ENCODE measurements at regions not wholly inside any gene's neighbourhood (a gene's known extent, or its start where the extent isn't known, plus 50 kb on each side); places are given as distances from the start of the nearest gene placed in this dataset.
"Not testable (repeated sequence)": the region's sequence is repeated elsewhere in the genome, so short reads cannot be mapped to it uniquely, and the experiment has no call there.

- not testable (repeated sequence) for H3K9me3 ChIP-seq (ENCODE audit: control insufficient read depth, insufficient read depth, low read depth, low read length); H3K4me2 ChIP-seq (ENCODE audit: extremely low read depth, insufficient read depth, low read length); H3K4me3 ChIP-seq (replicated peaks in 1 of 4; ENCODE audit: control extremely low read depth in 1 of 4, insufficient read depth in 1 of 4, low read depth in 3 of 4, low read length in 4 of 4); H4K20me1 ChIP-seq (ENCODE audit: control insufficient read depth, extremely low read depth, insufficient read depth, low read length); H2AFZ ChIP-seq (ENCODE audit: low read length); H3K4me1 ChIP-seq (ENCODE audit: control insufficient read depth, extremely low read depth, insufficient read depth, low read length); H3K36me3 ChIP-seq (ENCODE audit: control insufficient read depth, insufficient read depth, low read length); H3K79me2 ChIP-seq (ENCODE audit: control insufficient read depth, insufficient read depth, low read length); DNase-seq (ENCODE audit: low read depth in 2 of 2); H3K27ac ChIP-seq (ENCODE audit: insufficient read depth, low read length); H3K27me3 ChIP-seq (ENCODE audit: control insufficient read depth, insufficient read depth, low read length); H3K9ac ChIP-seq (ENCODE audit: insufficient read depth, low read length)
These were observed 589.0 kb upstream of the DEFB115 start for GRCh38 chr20:30668418-30668817.

- H2AFZ ChIP-seq (ENCODE audit: low read length); H3K4me3 ChIP-seq (replicated peaks in 1 of 4; ENCODE audit: control extremely low read depth in 1 of 4, insufficient read depth in 1 of 4, low read depth in 3 of 4, low read length in 4 of 4); H3K79me2 ChIP-seq (ENCODE audit: control insufficient read depth, insufficient read depth, low read length); H3K4me2 ChIP-seq (ENCODE audit: extremely low read depth, insufficient read depth, low read length); H3K9me3 ChIP-seq (ENCODE audit: control insufficient read depth, insufficient read depth, low read depth, low read length); H3K27ac ChIP-seq (ENCODE audit: insufficient read depth, low read length); H3K4me1 ChIP-seq (ENCODE audit: control insufficient read depth, extremely low read depth, insufficient read depth, low read length); H3K27me3 ChIP-seq (ENCODE audit: control insufficient read depth, insufficient read depth, low read length); H3K9ac ChIP-seq (ENCODE audit: insufficient read depth, low read length); H4K20me1 ChIP-seq (ENCODE audit: control insufficient read depth, extremely low read depth, insufficient read depth, low read length); DNase-seq (ENCODE audit: low read depth in 2 of 2); H3K36me3 ChIP-seq (ENCODE audit: control insufficient read depth, insufficient read depth, low read length): not testable (repeated sequence)
These were observed 588.0 kb upstream of the DEFB115 start for GRCh38 chr20:30669330-30670029.

- H3K79me2 ChIP-seq (ENCODE audit: control insufficient read depth, insufficient read depth, low read length); H3K9me3 ChIP-seq (ENCODE audit: control insufficient read depth, insufficient read depth, low read depth, low read length): not testable (repeated sequence)
These were observed 586.3 kb upstream of the DEFB115 start for GRCh38 chr20:30671120-30671519.

GRCh38 chr20:30675988-30676564 lies 581.4 kb upstream of the DEFB115 start:
- not testable (repeated sequence) for H3K4me1 ChIP-seq (ENCODE audit: control insufficient read depth, extremely low read depth, insufficient read depth, low read length); H3K36me3 ChIP-seq (ENCODE audit: control insufficient read depth, insufficient read depth, low read length); H2AFZ ChIP-seq (ENCODE audit: low read length); H3K4me2 ChIP-seq (ENCODE audit: extremely low read depth, insufficient read depth, low read length); H3K79me2 ChIP-seq (ENCODE audit: control insufficient read depth, insufficient read depth, low read length); H3K9me3 ChIP-seq (ENCODE audit: control insufficient read depth, insufficient read depth, low read depth, low read length); H3K4me3 ChIP-seq (replicated peaks in 1 of 4; ENCODE audit: control extremely low read depth in 1 of 4, insufficient read depth in 1 of 4, low read depth in 3 of 4, low read length in 4 of 4); H3K27ac ChIP-seq (ENCODE audit: insufficient read depth, low read length); DNase-seq (ENCODE audit: low read depth in 2 of 2); H4K20me1 ChIP-seq (ENCODE audit: control insufficient read depth, extremely low read depth, insufficient read depth, low read length); H3K9ac ChIP-seq (ENCODE audit: insufficient read depth, low read length); H3K27me3 ChIP-seq (ENCODE audit: control insufficient read depth, insufficient read depth, low read length)

More at GRCh38 chr20:30671120-30671519, 586.3 kb upstream of the DEFB115 start:
- H4K20me1 ChIP-seq (ENCODE audit: control insufficient read depth, extremely low read depth, insufficient read depth, low read length); H3K4me1 ChIP-seq (ENCODE audit: control insufficient read depth, extremely low read depth, insufficient read depth, low read length); H3K27ac ChIP-seq (ENCODE audit: insufficient read depth, low read length); H3K36me3 ChIP-seq (ENCODE audit: control insufficient read depth, insufficient read depth, low read length); H3K4me3 ChIP-seq (replicated peaks in 1 of 4; ENCODE audit: control extremely low read depth in 1 of 4, insufficient read depth in 1 of 4, low read depth in 3 of 4, low read length in 4 of 4); H2AFZ ChIP-seq (ENCODE audit: low read length); H3K9ac ChIP-seq (ENCODE audit: insufficient read depth, low read length); DNase-seq (ENCODE audit: low read depth in 2 of 2); H3K4me2 ChIP-seq (ENCODE audit: extremely low read depth, insufficient read depth, low read length); H3K27me3 ChIP-seq (ENCODE audit: control insufficient read depth, insufficient read depth, low read length): not testable (repeated sequence)

DNA sequence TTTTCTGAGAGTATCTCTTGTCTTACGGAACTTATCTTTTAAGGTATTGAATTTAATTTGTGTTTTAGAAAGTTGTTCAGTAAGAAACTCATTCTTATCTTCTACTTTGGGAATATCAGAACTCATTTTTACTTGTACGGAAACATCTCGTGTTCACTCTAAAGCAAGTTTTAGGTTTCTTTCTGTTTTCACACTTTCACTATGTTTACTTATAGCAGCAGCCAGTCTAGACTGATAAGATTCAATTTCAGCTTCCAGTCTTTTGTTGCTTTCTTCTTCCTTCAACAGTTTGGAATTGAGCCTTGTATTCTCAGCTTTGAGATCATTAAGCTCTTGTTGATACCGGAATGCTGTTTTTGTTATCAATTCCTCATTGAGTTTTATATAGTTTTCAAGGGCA lies 575.2 kb upstream of the DEFB115 start:
- H3K27ac ChIP-seq (ENCODE audit: insufficient read depth, low read length); H3K36me3 ChIP-seq (ENCODE audit: control insufficient read depth, insufficient read depth, low read length); H2AFZ ChIP-seq (ENCODE audit: low read length); H3K4me3 ChIP-seq (replicated peaks in 1 of 4; ENCODE audit: control extremely low read depth in 1 of 4, insufficient read depth in 1 of 4, low read depth in 3 of 4, low read length in 4 of 4); H3K9ac ChIP-seq (ENCODE audit: insufficient read depth, low read length); H3K4me1 ChIP-seq (ENCODE audit: control insufficient read depth, extremely low read depth, insufficient read depth, low read length); H3K9me3 ChIP-seq (ENCODE audit: control insufficient read depth, insufficient read depth, low read depth, low read length); H3K27me3 ChIP-seq (ENCODE audit: control insufficient read depth, insufficient read depth, low read length); H4K20me1 ChIP-seq (ENCODE audit: control insufficient read depth, extremely low read depth, insufficient read depth, low read length); H3K4me2 ChIP-seq (ENCODE audit: extremely low read depth, insufficient read depth, low read length); H3K79me2 ChIP-seq (ENCODE audit: control insufficient read depth, insufficient read depth, low read length); DNase-seq (ENCODE audit: low read depth in 2 of 2): not testable (repeated sequence)

DNA sequence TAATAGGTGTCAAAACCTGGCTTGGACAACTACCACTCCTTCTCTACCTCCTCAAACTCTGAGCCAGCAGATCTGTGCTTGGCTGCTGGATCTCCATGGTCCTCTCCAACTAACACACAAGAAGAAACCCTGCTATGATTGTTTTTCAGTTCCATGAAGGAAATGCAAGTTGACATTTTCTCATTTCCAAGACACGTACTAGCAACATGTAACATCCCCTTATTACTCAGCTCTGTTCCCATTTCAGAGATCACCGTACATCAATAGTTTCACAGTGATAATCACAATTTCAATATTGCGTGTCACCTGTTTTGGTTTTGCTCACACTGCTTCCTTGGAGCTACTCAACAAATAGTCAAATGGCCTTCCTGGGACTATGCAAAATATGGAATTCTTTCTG lies 544.6 kb upstream of the DEFB115 start:
- H2AFZ ChIP-seq (ENCODE audit: low read length); H3K9me3 ChIP-seq (ENCODE audit: control insufficient read depth, insufficient read depth, low read depth, low read length); H3K27me3 ChIP-seq (ENCODE audit: control insufficient read depth, insufficient read depth, low read length); H3K4me1 ChIP-seq (ENCODE audit: control insufficient read depth, extremely low read depth, insufficient read depth, low read length); H3K9ac ChIP-seq (ENCODE audit: insufficient read depth, low read length); H3K36me3 ChIP-seq (ENCODE audit: control insufficient read depth, insufficient read depth, low read length); H4K20me1 ChIP-seq (ENCODE audit: control insufficient read depth, extremely low read depth, insufficient read depth, low read length); H3K4me2 ChIP-seq (ENCODE audit: extremely low read depth, insufficient read depth, low read length); H3K79me2 ChIP-seq (ENCODE audit: control insufficient read depth, insufficient read depth, low read length); H3K4me3 ChIP-seq (replicated peaks in 1 of 4; ENCODE audit: control extremely low read depth in 1 of 4, insufficient read depth in 1 of 4, low read depth in 3 of 4, low read length in 4 of 4); H3K27ac ChIP-seq (ENCODE audit: insufficient read depth, low read length); DNase-seq (ENCODE audit: low read depth in 2 of 2): not testable (repeated sequence)

All from fibroblast of lung (primary cell).